Heart left ventricle (tissue), 16 donors: ENCODE measurements at regions not wholly inside any gene's neighbourhood (a gene's known extent, or its start where the extent isn't known, plus 50 kb on each side); places are given as distances from the start of the nearest gene placed in this dataset.

Source experiments
- ATAC-seq, 4 donors: fragments of 200-7000 bp; cut with Tn5 transposase; one replicate each; pipeline ENCODE4 v1.9.1; 2020 to 2022; ENCODE audit warnings: moderate library complexity in 4 of 4, mild to moderate bottlenecking in 3 of 4, moderate number of reproducible peaks in 1 of 4
- DNase-seq, 5 donors: peaks; one replicate each; pipeline ENCODE4 v3.0.0-alpha.2; 2020
- H3K27ac ChIP-seq, 12 donors: fragments of 200-600 bp; sonication (generic) in 4 of 12; one replicate each; pipeline versions ENCODE4 v1.5.0 to v1.8.0; 2016 to 2022; ENCODE audit warnings: mild to moderate bottlenecking in 2 of 12
- H3K27me3 ChIP-seq, 9 donors: fragments of 200-600 bp; sonication (generic) in 2 of 9; one replicate each; pipeline versions ENCODE4 v1.5.1 to v1.8.0; 2016 to 2022; ENCODE audit warnings: mild to moderate bottlenecking in 3 of 9
- H3K36me3 ChIP-seq, 9 donors: fragments of 200-600 bp; sonication (generic) in 2 of 9; one replicate each; pipeline versions ENCODE4 v1.5.0 to v1.8.0; 2018 to 2022; ENCODE audit warnings: mild to moderate bottlenecking in 2 of 9
- H3K4me1 ChIP-seq, 12 donors: fragments of 200-600 bp; sonication (generic) in 4 of 12; one replicate each; pipeline versions ENCODE4 v1.5.0 to v1.8.0; 2016 to 2022; ENCODE audit warnings: mild to moderate bottlenecking in 3 of 12
- H3K4me3 ChIP-seq, 12 donors: fragments of 200-600 bp; sonication (generic) in 4 of 12; one replicate each; pipeline versions ENCODE4 v1.5.0 to v1.8.0; 2017 to 2022; ENCODE audit warnings: mild to moderate bottlenecking in 9 of 12, moderate library complexity in 4 of 12
- H3K9me3 ChIP-seq, 12 donors: fragments of 200-600 bp; sonication (generic) in 4 of 12; one replicate each; pipeline versions ENCODE4 v1.5.0 to v1.8.0; 2016 to 2022; ENCODE audit warnings: mild to moderate bottlenecking in 1 of 12
- POLR2A ChIP-seq, 2 donors: fragments of 450-650 bp; IDR thresholded peaks; one replicate each; pipeline ENCODE4 v1.6.1; 2017; ENCODE audit warnings: antibody characterized with exemption in 2 of 2, mild to moderate bottlenecking in 2 of 2, moderate library complexity in 2 of 2
- WGBS, 4 donors: extraction: QIAGEN DNeasy Blood & Tissue Kit in 2 of 4; methylation state at CpG; one replicate each; pipeline versions ENCODE4 v1.1.5 to v1.1.7; 2013 to 2018; 5-methylcytosine and 5-hydroxymethylcytosine counted together
- intact Hi-C, 10 donors: fragments of 100-400 bp; cut with DNase I; formaldehyde crosslinking; loops; one replicate each; pipeline versions ENCODE4 v1.11.1 to v1.14.2; 2022
- TF ChIP-seq, protein P1 (sequence below), 12 donors: fragments of 200-600 bp; sonication (generic) in 4 of 12; IDR thresholded peaks; one replicate each; pipeline versions ENCODE4 v1.5.0 to v1.8.0; 2018 to 2022; ENCODE audit warnings: antibody characterized with exemption in 12 of 12, mild to moderate bottlenecking in 5 of 12
- donor health status: ischemic (EF 13 %, LVEDD 7.1; RV severe dilation, severe dysfunction).
- donor health status: healthy with polysubstance abuse.
- donor health status: DM: no; HTN: yes; CAD: no.
- donor health status: DM: no; HTN: no; CAD: no.
- donor health status: ischemic (EF 25% LVEDD 6.9; RV normal size, moderate dysfunction).
- donor health status: ischemic (EF 25% LVEDD 5.7; RV mildly dilated, moderate dysfunction).
- donor health status: healthy.
- donor health status: DM: yes; HTN: yes; CAD: no.
- donor health status: ischemic (EF 35%, LVEDD 5.7; RV mildly dilated, moderate dysfunction).
- donor health status: nonischemic (EF 11% LVEDD 7.7; RV severe dilation, severe dysfunction).
- donor health status: DM: yes; HTN: yes; CAD: no.
- donor health status: PGD.
- donor health status: ischemic (EF 29% LVEDD 5.4; RV normal size, mild dysfunction).
- donor health status: nonischemic (EF 23%, LVEDD 6.1; RV moderate dilation, normal function).

DNA sequence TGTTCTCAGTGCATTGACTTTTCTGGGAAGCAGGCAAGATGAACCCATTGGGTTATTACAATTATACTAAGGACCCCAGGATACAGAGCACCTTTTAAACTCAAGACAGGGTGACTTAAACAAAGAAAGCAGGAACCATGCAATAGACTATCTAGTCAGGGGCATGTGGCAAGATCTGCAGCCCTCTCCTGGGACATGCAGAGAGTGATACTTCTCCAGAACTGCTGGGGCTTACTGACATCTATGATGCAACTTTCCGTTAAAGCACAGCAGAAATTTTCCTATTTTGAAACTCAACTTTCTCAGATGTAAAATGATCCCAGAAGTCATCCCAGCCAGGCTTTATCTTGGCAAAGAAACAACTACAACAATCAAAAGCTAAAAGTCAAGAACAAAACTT lies 162.2 kb upstream of the HNMT start:
- no peak for ATAC-seq
- no peak overlapping the region for H3K27ac ChIP-seq
- H3K27me3 ChIP-seq: no peaks in the 10 kb centered on the region
- no peak for TF ChIP-seq POLR2A (IDR thresholded peaks at IDR 0.05)
- TF ChIP-seq, protein P1, sequence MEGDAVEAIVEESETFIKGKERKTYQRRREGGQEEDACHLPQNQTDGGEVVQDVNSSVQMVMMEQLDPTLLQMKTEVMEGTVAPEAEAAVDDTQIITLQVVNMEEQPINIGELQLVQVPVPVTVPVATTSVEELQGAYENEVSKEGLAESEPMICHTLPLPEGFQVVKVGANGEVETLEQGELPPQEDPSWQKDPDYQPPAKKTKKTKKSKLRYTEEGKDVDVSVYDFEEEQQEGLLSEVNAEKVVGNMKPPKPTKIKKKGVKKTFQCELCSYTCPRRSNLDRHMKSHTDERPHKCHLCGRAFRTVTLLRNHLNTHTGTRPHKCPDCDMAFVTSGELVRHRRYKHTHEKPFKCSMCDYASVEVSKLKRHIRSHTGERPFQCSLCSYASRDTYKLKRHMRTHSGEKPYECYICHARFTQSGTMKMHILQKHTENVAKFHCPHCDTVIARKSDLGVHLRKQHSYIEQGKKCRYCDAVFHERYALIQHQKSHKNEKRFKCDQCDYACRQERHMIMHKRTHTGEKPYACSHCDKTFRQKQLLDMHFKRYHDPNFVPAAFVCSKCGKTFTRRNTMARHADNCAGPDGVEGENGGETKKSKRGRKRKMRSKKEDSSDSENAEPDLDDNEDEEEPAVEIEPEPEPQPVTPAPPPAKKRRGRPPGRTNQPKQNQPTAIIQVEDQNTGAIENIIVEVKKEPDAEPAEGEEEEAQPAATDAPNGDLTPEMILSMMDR (IDR thresholded peaks at IDR 0.05): no peak
- intact Hi-C loops: no loop called here
- no peak for DNase-seq
- H3K4me3 ChIP-seq: no peak overlapping the region
- peaks cover 0 to 17% (median 0%) of the 10 kb centered on the region in 12 donors for H3K9me3 ChIP-seq
- H3K36me3 ChIP-seq: no peaks in the 10 kb centered on the region
- H3K4me1 ChIP-seq: no peaks in the 10 kb centered on the region
- 78 to 88% (median 87%) methylated on average over 1 of the region's 1 CpG for WGBS, 4 donors

DNA sequence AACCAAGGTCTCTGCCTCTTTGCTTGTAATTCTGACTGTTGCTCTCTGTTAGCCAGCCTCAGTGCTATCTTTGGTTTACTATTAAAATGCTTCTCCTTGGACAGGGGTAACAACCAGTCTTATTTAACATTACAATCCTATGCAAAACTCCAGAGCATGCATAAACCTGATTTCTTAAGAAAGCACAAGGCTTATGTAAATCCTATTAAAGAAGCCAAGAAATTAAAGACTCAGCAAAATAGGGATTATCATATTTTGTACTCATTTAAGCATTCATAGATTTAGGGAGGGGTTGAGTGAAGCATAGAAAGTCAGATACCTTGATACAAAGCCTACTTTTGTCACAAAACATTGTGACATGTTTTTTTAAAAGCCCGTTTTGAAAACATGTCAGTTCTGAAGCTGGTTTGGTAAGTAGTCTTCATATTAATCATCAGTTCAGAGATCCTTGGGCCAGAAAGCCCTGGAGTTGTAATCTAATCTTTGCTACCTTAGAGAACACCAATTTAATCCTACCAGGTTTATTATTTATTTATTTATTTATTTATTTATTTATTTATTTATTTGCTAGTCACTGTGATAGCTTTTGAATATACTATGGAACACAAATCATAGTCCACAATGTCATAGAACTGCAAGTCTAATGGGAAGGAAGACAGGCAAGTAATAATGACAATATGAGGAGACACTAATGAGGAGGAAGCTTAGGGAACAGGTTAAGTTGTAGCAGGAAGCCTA lies 158.0 kb upstream of the HNMT start:
- H3K27me3 ChIP-seq: no peaks in the 10 kb centered on the region

DNA sequence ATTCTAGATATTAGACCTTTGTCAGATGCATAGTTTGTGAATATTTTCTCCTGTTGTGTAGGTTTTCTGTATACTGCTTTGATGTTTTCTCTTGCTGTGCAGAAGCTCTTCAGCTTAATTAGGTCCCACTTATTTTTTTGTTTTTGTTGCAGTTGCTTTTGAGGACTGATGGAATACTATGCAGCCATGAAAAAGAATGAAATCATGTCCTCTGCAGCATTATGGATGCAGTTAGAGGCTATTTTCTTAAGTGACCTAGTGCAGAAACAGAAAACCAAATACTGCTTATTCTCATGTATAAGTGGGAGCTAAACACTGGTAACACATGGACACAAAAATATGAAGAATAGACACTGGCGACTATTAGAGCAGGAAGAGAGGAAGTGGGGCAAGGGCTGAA lies 155.0 kb upstream of the HNMT start:
- DNase-seq: no peak
- no peak for TF ChIP-seq POLR2A (IDR thresholded peaks at IDR 0.05)
- TF ChIP-seq, protein P1 (IDR thresholded peaks at IDR 0.05): no peak
- Histone ChIP-seq H3K27me3 (no peaks in the 10 kb centered on the region), H3K4me3 (no peak overlapping the region), H3K36me3 (no peaks in the 10 kb centered on the region), H3K27ac (no peak overlapping the region), H3K9me3 (peaks cover 0 to 7% (median 0%) of the 10 kb centered on the region in 12 donors), H3K4me1 (no peaks in the 10 kb centered on the region)
- 82 to 90% (median 85%) methylated on average over 1 of the region's 1 CpG for WGBS, 4 donors
- intact Hi-C loops: no loop called here
- no peak for ATAC-seq

More for the DNA sequence above, 158.0 kb upstream of the HNMT start:
- H3K36me3 ChIP-seq: no peaks in the 10 kb centered on the region
- intact Hi-C loops: no loop called here
- WGBS, 4 donors: 0 to 52% (median 37%) methylated on average over 1 of the region's 1 CpG
- ATAC-seq (no peak), DNase-seq (no peak)
- H3K4me1 ChIP-seq: no peaks in the 10 kb centered on the region
- no peak overlapping the region for H3K4me3 ChIP-seq
- no peak overlapping the region for H3K27ac ChIP-seq
- H3K9me3 ChIP-seq: peaks cover 0 to 17% (median 0%) of the 10 kb centered on the region in 12 donors
- TF ChIP-seq, protein P1 (IDR thresholded peaks at IDR 0.05): no peak
- TF ChIP-seq POLR2A (IDR thresholded peaks at IDR 0.05): no peak

DNA sequence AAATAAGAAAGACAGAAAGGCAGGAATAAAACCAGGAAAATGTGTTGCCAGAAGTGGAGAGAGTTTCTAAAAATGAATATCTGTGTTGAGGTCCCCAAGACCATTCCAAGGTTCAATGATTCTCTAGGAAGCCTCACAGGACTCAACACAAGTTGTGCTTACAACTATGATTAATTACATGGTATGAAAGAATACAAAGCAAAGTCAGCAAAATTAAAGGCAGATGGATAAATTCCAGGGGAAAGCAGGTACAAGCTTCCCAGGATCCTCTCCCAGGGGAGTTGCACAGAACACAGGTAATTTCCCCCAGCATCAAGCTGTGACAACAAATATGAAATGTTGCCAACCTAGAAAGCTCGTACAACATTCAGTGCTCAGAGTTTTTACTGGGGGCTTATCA lies 154.4 kb upstream of the HNMT start:
- intact Hi-C loops: no loop called here

More for the DNA sequence above, 154.4 kb upstream of the HNMT start:
- Histone ChIP-seq H3K4me3 (no peak overlapping the region), H3K4me1 (no peaks in the 10 kb centered on the region), H3K27me3 (no peaks in the 10 kb centered on the region), H3K27ac (no peak overlapping the region), H3K36me3 (no peaks in the 10 kb centered on the region), H3K9me3 (peaks cover 0 to 7% (median 0%) of the 10 kb centered on the region in 12 donors)
- DNase-seq: no peak
- ATAC-seq: no peak
- TF ChIP-seq, protein P1 (IDR thresholded peaks at IDR 0.05): no peak
- TF ChIP-seq POLR2A (IDR thresholded peaks at IDR 0.05): no peak
- whole genome bisulfite sequencing, 4 donors: 50 to 81% (median 65%) methylated on average over 1 of the region's 1 CpG
